Spleen (tissue), 11 donors: ENCODE measurements at regions not wholly inside any gene's neighbourhood (a gene's known extent, or its start where the extent isn't known, plus 50 kb on each side); places are given as distances from the start of the nearest gene placed in this dataset.

Experiments used
- DNase-seq: peaks from one replicate; pipeline ENCODE4 v3.0.0-alpha.2; 2020
- H3K27ac ChIP-seq, 8 donors: fragments of 200-600 bp; sonication (generic) in 7 of 8; 1 replicate in 4 of 8; 2 replicates in 4 of 8; pipeline versions ENCODE4 v1.5.0 to v1.8.0; 2016 to 2021; ENCODE audit warnings: inconsistent platforms in 4 of 8, mild to moderate bottlenecking in 4 of 8, moderate library complexity in 1 of 8
- H3K27me3 ChIP-seq, 7 donors: fragments of 200-600 bp; sonication (generic) in 6 of 7; replicated peaks in 1 of 7; 1 replicate in 4 of 7; 2 replicates in 3 of 7; pipeline versions ENCODE4 v1.5.0 to v1.8.0; 2016 to 2021; ENCODE audit warnings: inconsistent platforms in 3 of 7, mild to moderate bottlenecking in 1 of 7
- H3K36me3 ChIP-seq, 6 donors: fragments of 200-600 bp; sonication (generic) in 5 of 6; 1 replicate in 4 of 6; 2 replicates in 2 of 6; pipeline versions ENCODE4 v1.5.0 to v1.8.0; 2016 to 2021; ENCODE audit warnings: inconsistent platforms in 2 of 6
- H3K4me1 ChIP-seq, 6 donors: fragments of 200-600 bp; sonication (generic) in 5 of 6; 1 replicate in 3 of 6; 2 replicates in 3 of 6; pipeline versions ENCODE4 v1.5.0 to v1.8.0; 2016 to 2021; ENCODE audit warnings: inconsistent platforms in 3 of 6
- H3K4me3 ChIP-seq, 8 donors: fragments of 200-600 bp; sonication (generic) in 7 of 8; 1 replicate in 4 of 8; 2 replicates in 4 of 8; pipeline versions ENCODE4 v1.5.0 to v1.8.0; 2016 to 2021; ENCODE audit warnings: inconsistent platforms in 4 of 8, mild to moderate bottlenecking in 4 of 8, moderate library complexity in 2 of 8
- H3K9me3 ChIP-seq, 8 donors: fragments of 200-600 bp; sonication (generic) in 7 of 8; 1 replicate in 4 of 8; 2 replicates in 4 of 8; pipeline versions ENCODE4 v1.5.0 to v1.8.0; 2016 to 2021; ENCODE audit warnings: inconsistent platforms in 4 of 8
- POLR2A ChIP-seq, 3 donors: fragments of 450-650 bp; IDR thresholded peaks; one replicate each; pipeline ENCODE4 v1.5.1; 2017; ENCODE audit warnings: antibody characterized with exemption in 3 of 3, mild to moderate bottlenecking in 1 of 3
- POLR2AphosphoS5 ChIP-seq, 3 donors: sonication (generic); formaldehyde crosslinking; IDR thresholded peaks; one replicate each; pipeline ENCODE4 v1.5.1; 2017; ENCODE audit warnings: antibody characterized with exemption in 3 of 3
- WGBS, 5 donors: extraction: QIAGEN DNeasy Blood & Tissue Kit in 3 of 5; methylation state at CpG; one replicate each; pipeline versions ENCODE4 v1.1.5 to v1.1.7; 2013 to 2018; 5-methylcytosine and 5-hydroxymethylcytosine counted together
- intact Hi-C: fragments of 100-400 bp; cut with DNase I; formaldehyde crosslinking; loops from one replicate; pipeline ENCODE4 v1.15.0; 2023; ENCODE audit warnings: low total_unique reads
- TF ChIP-seq, protein P1 (sequence below), 11 experiments: fragments of 200-600 bp in 7 of 11; fragments of 450-650 bp in 4 of 11; sonication (generic) in 4 of 11; IDR thresholded peaks in 8 of 11; conservative IDR thresholded peaks in 3 of 11; 1 replicate in 7 of 11; 2 replicates in 4 of 11; pipeline versions ENCODE4 v1.4.0 to v1.8.0; 2016 to 2021; ENCODE audit warnings: antibody characterized with exemption in 11 of 11, inconsistent platforms in 4 of 11, mild to moderate bottlenecking in 1 of 11
- donor health status: healthy with polysubstance abuse.
- donor health status: DM: no; HTN: no; CAD: no; lungs with moderate emphysema.
- donor health status: DM: no; HTN: no; CAD: no.
- donor health status: Bipolar disorder and iron deficiency.
- donor health status: healthy.
- donor health status: DM: no; HTN: no; CAD: no.
- donor health status: DM: yes; HTN: yes; CAD: no.

- no peak overlapping the region for H3K4me3 ChIP-seq
- H3K4me1 ChIP-seq, result no peaks in the 10 kb centered on the region
- H3K27me3 ChIP-seq, result no peaks in the 10 kb centered on the region
- TF ChIP-seq, protein P1, sequence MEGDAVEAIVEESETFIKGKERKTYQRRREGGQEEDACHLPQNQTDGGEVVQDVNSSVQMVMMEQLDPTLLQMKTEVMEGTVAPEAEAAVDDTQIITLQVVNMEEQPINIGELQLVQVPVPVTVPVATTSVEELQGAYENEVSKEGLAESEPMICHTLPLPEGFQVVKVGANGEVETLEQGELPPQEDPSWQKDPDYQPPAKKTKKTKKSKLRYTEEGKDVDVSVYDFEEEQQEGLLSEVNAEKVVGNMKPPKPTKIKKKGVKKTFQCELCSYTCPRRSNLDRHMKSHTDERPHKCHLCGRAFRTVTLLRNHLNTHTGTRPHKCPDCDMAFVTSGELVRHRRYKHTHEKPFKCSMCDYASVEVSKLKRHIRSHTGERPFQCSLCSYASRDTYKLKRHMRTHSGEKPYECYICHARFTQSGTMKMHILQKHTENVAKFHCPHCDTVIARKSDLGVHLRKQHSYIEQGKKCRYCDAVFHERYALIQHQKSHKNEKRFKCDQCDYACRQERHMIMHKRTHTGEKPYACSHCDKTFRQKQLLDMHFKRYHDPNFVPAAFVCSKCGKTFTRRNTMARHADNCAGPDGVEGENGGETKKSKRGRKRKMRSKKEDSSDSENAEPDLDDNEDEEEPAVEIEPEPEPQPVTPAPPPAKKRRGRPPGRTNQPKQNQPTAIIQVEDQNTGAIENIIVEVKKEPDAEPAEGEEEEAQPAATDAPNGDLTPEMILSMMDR (IDR thresholded peaks at IDR 0.05 in 8 of 11, conservative IDR thresholded peaks at IDR 0.05 in 3 of 11), result no peak
- TF ChIP-seq POLR2AphosphoS5 (IDR thresholded peaks at IDR 0.05), result no peak
- no peak for TF ChIP-seq POLR2A (IDR thresholded peaks at IDR 0.05)
- H3K27ac ChIP-seq, result no peak overlapping the region
- intact Hi-C loops, result no loop called here
- H3K9me3 ChIP-seq, result peaks cover 0 to 19% (median 7%) of the 10 kb centered on the region in 8 donors
- WGBS, 5 donors, result 45 to 58% (median 49%) methylated on average over 7 of the region's 7 CpGs
- H3K36me3 ChIP-seq, result no peaks in the 10 kb centered on the region
- DNase-seq, result no peak
Measured at GRCh38 chr16:13611596-13611995, 308.4 kb upstream of the ERCC4 start.

DNA sequence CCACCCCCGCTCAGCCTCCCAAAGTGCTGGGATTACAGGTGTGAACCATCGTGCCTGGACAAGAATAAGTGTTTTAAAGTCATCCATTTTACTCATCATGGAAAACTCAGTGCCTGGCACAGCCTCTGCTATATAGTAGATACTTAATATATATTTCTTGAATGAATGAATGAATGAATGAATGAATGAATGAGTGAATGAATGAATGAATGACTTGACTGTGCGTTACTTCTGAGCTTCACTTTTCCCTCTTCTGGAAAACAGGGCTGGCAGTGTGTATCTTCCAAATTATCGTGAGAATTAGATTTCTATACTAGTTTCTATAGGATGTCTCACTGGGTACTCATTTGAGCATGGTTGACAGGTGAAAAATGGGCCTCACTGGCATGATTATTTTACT, 307.3 kb upstream of the ERCC4 start:
- Histone ChIP-seq H3K4me1 (no peaks in the 10 kb centered on the region), H3K36me3 (no peaks in the 10 kb centered on the region), H3K9me3 (peaks cover 0 to 11% (median 0%) of the 10 kb centered on the region in 8 donors), H3K27ac (no peak overlapping the region), H3K4me3 (no peak overlapping the region), H3K27me3 (no peaks in the 10 kb centered on the region)
- 78 to 92% (median 83%) methylated on average over 4 of the region's 4 CpGs for WGBS, 5 donors
- TF ChIP-seq POLR2A (IDR thresholded peaks at IDR 0.05) (no peak), POLR2AphosphoS5 (IDR thresholded peaks at IDR 0.05) (no peak)
- TF ChIP-seq, protein P1 (IDR thresholded peaks at IDR 0.05 in 8 of 11, conservative IDR thresholded peaks at IDR 0.05 in 3 of 11), result no peak
- intact Hi-C loops, result no loop called here
- no peak for DNase-seq

GRCh38 chr16:13613165-13613564, 306.8 kb upstream of the ERCC4 start:
- DNase-seq, result no peak
- WGBS, 5 donors, result 71 to 83% (median 77%) methylated on average over 2 of the region's 2 CpGs
- Histone ChIP-seq H3K4me3 (no peak overlapping the region), H3K27me3 (no peaks in the 10 kb centered on the region), H3K36me3 (no peaks in the 10 kb centered on the region), H3K4me1 (no peaks in the 10 kb centered on the region), H3K27ac (no peak overlapping the region), H3K9me3 (peaks cover 0 to 6% (median 0%) of the 10 kb centered on the region in 8 donors)
- TF ChIP-seq, protein P1 (IDR thresholded peaks at IDR 0.05 in 8 of 11, conservative IDR thresholded peaks at IDR 0.05 in 3 of 11), result no peak
- TF ChIP-seq POLR2AphosphoS5 (IDR thresholded peaks at IDR 0.05) (no peak), POLR2A (IDR thresholded peaks at IDR 0.05) (no peak)
- intact Hi-C loops, result no loop called here

- H3K36me3 ChIP-seq, result no peaks in the 10 kb centered on the region
- H3K4me3 ChIP-seq, result no peak overlapping the region
- no peak for DNase-seq
- no peak overlapping the region for H3K27ac ChIP-seq
- TF ChIP-seq, protein P1 (IDR thresholded peaks at IDR 0.05 in 8 of 11, conservative IDR thresholded peaks at IDR 0.05 in 3 of 11), result no peak
- TF ChIP-seq POLR2AphosphoS5 (IDR thresholded peaks at IDR 0.05) (no peak), POLR2A (IDR thresholded peaks at IDR 0.05) (no peak)
- H3K4me1 ChIP-seq, result no peaks in the 10 kb centered on the region
- intact Hi-C loops, result no loop called here
- H3K9me3 ChIP-seq, result no peaks in the 10 kb centered on the region
- peaks cover 0 to 4% (median 0%) of the 10 kb centered on the region in 7 donors for H3K27me3 ChIP-seq
- 55 to 83% (median 64%) methylated on average over 1 of the region's 1 CpG for WGBS, 5 donors
Measured at GRCh38 chr16:13621639-13622038, 298.3 kb upstream of the ERCC4 start.
